ENCODE measurements at regions not wholly inside any gene's neighbourhood (a gene's known extent, or its start where the extent isn't known, plus 50 kb on each side); places are given as distances from the start of the nearest gene placed in this dataset.

DNA sequence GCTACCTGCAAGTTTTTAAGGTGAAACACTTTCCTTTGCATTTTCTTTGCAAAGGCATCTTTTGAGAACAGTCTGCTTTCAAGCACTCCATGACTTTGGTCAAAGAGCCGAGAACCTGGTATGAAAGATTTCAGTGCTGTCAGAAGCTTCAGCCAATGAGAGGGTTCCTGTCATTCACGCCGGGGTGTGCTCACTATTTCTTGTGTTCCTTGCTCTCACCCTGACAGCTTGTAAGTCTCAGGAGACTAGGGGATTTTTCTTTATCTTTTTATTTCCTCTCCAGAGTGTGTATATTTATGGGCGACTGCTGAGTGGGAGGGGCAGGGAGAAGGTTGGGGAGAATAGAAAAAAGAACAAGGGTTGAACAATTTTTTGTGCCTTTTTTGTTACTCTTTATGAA lies 334.0 kb downstream of the PSAT1 start:
- no peak overlapping the region for H3K4me3 ChIP-seq (ENCODE audit: extremely low read depth in 1 of 4, insufficient read depth in 2 of 4, low read depth in 3 of 4, low read length in 4 of 4)
- no peaks in the 10 kb centered on the region for H3K4me1 ChIP-seq (replicated peaks in 1 of 4; ENCODE audit: control insufficient read depth in 3 of 4, insufficient read depth in 4 of 4, low read length in 3 of 4)
- no peak overlapping the region for H3K4ac ChIP-seq (replicated peaks; ENCODE audit: insufficient read length, low read depth, low read length)
- no peaks in the 10 kb centered on the region for H4K20me1 ChIP-seq (replicated peaks in 1 of 2; ENCODE audit: control insufficient read depth in 1 of 2, insufficient read depth in 2 of 2, low read length in 2 of 2)
- no peak overlapping the region for H3K56ac ChIP-seq (replicated peaks; ENCODE audit: insufficient read length, low read depth, low read length)
- DNase-seq (ENCODE audit: low read depth in 1 of 2, low spot score in 2 of 2) = no peak
- no peak overlapping the region for H2AK5ac ChIP-seq (ENCODE audit: low read depth, low read length)
- POLR2A ChIA-PET (ENCODE audit: partially characterized antibody) = no interaction called here
- H3K9ac ChIP-seq (replicated peaks in 1 of 4; ENCODE audit: extremely low read depth in 1 of 4, low read depth in 3 of 4, low read length in 3 of 4) = no peak overlapping the region
- H3K27me3 ChIP-seq (replicated peaks in 1 of 4; ENCODE audit: control insufficient read depth in 3 of 4, extremely low read depth in 1 of 4, insufficient read depth in 3 of 4, low read length in 3 of 4) = no peaks in the 10 kb centered on the region
- H3K23ac ChIP-seq (ENCODE audit: insufficient read length) = no peak overlapping the region
- no peaks in the 10 kb centered on the region for H3K79me2 ChIP-seq (ENCODE audit: control insufficient read depth in 1 of 2, insufficient read depth in 2 of 2, low read length in 2 of 2)
- H4K5ac ChIP-seq (ENCODE audit: insufficient read length, low read depth, low read length) = no peak overlapping the region
- H3K27ac ChIP-seq (ENCODE audit: low read depth, low read length) = no peak overlapping the region
- no peak overlapping the region for H3K4me2 ChIP-seq (ENCODE audit: insufficient read depth in 1 of 2, low read depth in 2 of 2, low read length in 2 of 2)
- H4K91ac ChIP-seq (replicated peaks; ENCODE audit: insufficient read length, low read length) = no peak overlapping the region
- no peak overlapping the region for H3K14ac ChIP-seq (ENCODE audit: insufficient read length)
- no peaks in the 10 kb centered on the region for H3K23me2 ChIP-seq (ENCODE audit: low read depth, low read length)
- no peak overlapping the region for H4K8ac ChIP-seq (ENCODE audit: extremely low read depth, insufficient read depth, low read length)
- no peaks in the 10 kb centered on the region for H3K9me3 ChIP-seq (ENCODE audit: insufficient read depth in 2 of 2, low read depth in 1 of 2, low read length in 1 of 2)
- H2BK120ac ChIP-seq (replicated peaks; ENCODE audit: low read depth, low read length) = no peak overlapping the region
- FAIRE-seq = no peak
- no peaks in the 10 kb centered on the region for H3K79me1 ChIP-seq (ENCODE audit: low read depth, low read length)
- no peaks in the 10 kb centered on the region for H3K36me3 ChIP-seq (ENCODE audit: control insufficient read depth in 2 of 4, insufficient read depth in 4 of 4, low read length in 3 of 4)
- no peak overlapping the region for H3K18ac ChIP-seq (ENCODE audit: extremely low read depth, low read length)
- no peak overlapping the region for H2BK20ac ChIP-seq (ENCODE audit: low read length)
- H2AFZ ChIP-seq (ENCODE audit: low read length) = no peak overlapping the region
- no peak overlapping the region for H2BK15ac ChIP-seq (ENCODE audit: low read length)
- WGBS, 2 experiments (ENCODE audit: extremely low coverage in 1 of 2, insufficient coverage in 1 of 2, insufficient read length in 1 of 2, insufficient replicate concordance in 2 of 2, low coverage in 1 of 2, low lambda C conversion rate in 2 of 2, missing lambda C conversion rate in 1 of 2) = 93% methylated on average over 4 of the region's 4 CpGs; no CpG with 5 or more reads in 1 of the 2 experiments
- H2BK5ac ChIP-seq (ENCODE audit: low read depth, low read length) = no peak overlapping the region
- CTCF ChIA-PET (ENCODE audit: partially characterized antibody) = interaction anchor here (1.0 to 1.6 kb wide), 2 partner anchors 9 to 73 kb away, joined by 3 read pairs; no protein-coding TSS in a partner anchor
- H2BK12ac ChIP-seq (ENCODE audit: low read depth, low read length) = no peak overlapping the region
- no peak for TF ChIP-seq CEBPB (IDR thresholded peaks at IDR 0.05; ENCODE audit: low read depth, low read length)
- no peak for TF ChIP-seq SUZ12 (IDR thresholded peaks at IDR 0.05; ENCODE audit: low read length)
- TF ChIP-seq, protein P1, sequence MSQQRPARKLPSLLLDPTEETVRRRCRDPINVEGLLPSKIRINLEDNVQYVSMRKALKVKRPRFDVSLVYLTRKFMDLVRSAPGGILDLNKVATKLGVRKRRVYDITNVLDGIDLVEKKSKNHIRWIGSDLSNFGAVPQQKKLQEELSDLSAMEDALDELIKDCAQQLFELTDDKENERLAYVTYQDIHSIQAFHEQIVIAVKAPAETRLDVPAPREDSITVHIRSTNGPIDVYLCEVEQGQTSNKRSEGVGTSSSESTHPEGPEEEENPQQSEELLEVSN (IDR thresholded peaks at IDR 0.05) = no peak
- TF ChIP-seq GABPA (IDR thresholded peaks at IDR 0.05; ENCODE audit: borderline replicate concordance, insufficient read depth, low read length) = no peak
- no peak for TF ChIP-seq TAF7 (optimal IDR thresholded peaks at IDR 0.05; ENCODE audit: borderline replicate concordance, low read depth, low read length)
- no peak for TF ChIP-seq TAF1 (IDR thresholded peaks at IDR 0.05; ENCODE audit: low read depth, low read length)
- no peak for TF ChIP-seq JUND (IDR thresholded peaks at IDR 0.05; ENCODE audit: low read length)
- TF ChIP-seq EZH2 (IDR thresholded peaks at IDR 0.05; ENCODE audit: low read depth, low read length, severe bottlenecking) = no peak
- TF ChIP-seq SP4 (IDR thresholded peaks at IDR 0.05; ENCODE audit: low read length) = no peak
- TF ChIP-seq NANOG (IDR thresholded peaks at IDR 0.05; ENCODE audit: insufficient read depth, low read depth, low read length, poor library complexity, severe bottlenecking) = no peak
- TF ChIP-seq, protein P2, sequence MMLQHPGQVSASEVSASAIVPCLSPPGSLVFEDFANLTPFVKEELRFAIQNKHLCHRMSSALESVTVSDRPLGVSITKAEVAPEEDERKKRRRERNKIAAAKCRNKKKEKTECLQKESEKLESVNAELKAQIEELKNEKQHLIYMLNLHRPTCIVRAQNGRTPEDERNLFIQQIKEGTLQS (IDR thresholded peaks at IDR 0.05; ENCODE audit: insufficient read depth, low read depth, low read length) = no peak
- TF ChIP-seq MAFK (IDR thresholded peaks at IDR 0.05; ENCODE audit: low read depth, low read length) = no peak
- no peak for TF ChIP-seq BCL11A (IDR thresholded peaks at IDR 0.05; ENCODE audit: low read depth in 2 of 2, low read length in 2 of 2)
- no peak for TF ChIP-seq PHF8 (conservative IDR thresholded peaks at IDR 0.05; ENCODE audit: low read depth, low read length)
